Endothelial cell of umbilical vein (primary cell): ENCODE measurements at regions not wholly inside any gene's neighbourhood (a gene's known extent, or its start where the extent isn't known, plus 50 kb on each side); places are given as distances from the start of the nearest gene placed in this dataset.
"Not testable (repeated sequence)": the region's sequence is repeated elsewhere in the genome, so short reads cannot be mapped to it uniquely, and the experiment has no call there.

Experiments
- BruUV-seq: library from RNA; stranded (reverse); fragments of 400-500 nt; replicated peaks from 2 replicates; lab custom pipeline; 2021; lab: Mats Ljungman, UMichigan
- CTCF ChIA-PET: fragments of 300-600, 350-600 bp; sonication (Branson Sonifier 250); formaldehyde crosslinking; loops from one replicate; lab custom pipeline; 2021; ENCODE audit warnings: antibody characterized with exemption, inconsistent platforms; lab: Charles Lee
- POLR2A ChIA-PET: fragments of 300-600, 350-600 bp; sonication (Branson Sonifier 250); formaldehyde crosslinking; loops from one replicate; lab custom pipeline; 2021; ENCODE audit warnings: antibody characterized with exemption, inconsistent platforms; lab: Charles Lee
- DNase-seq: peaks from one replicate; pipeline ENCODE4 v3.0.0-alpha.2; 2011; ENCODE audit warnings: low read depth, low spot score
- FAIRE-seq: peaks from 2 replicates; lab custom pipeline; 2011; peaks lifted over from hg19 to GRCh38; lab: Jason Lieb, UNC
- H2AFZ ChIP-seq: 2 replicates; pipeline ENCODE4 v1.6.0; 2012; ENCODE audit warnings: low read depth, low read length, control low read depth, inconsistent platforms
- H3K27ac ChIP-seq: 2 replicates; pipeline ENCODE4 v1.5.1; 2011; ENCODE audit warnings: low read depth, mild to moderate bottlenecking, control low read depth, low read length, moderate library complexity; ENCODE audit not compliant: insufficient read depth
- H3K27me3 ChIP-seq, 2 experiments: 2 replicates each; pipeline versions ENCODE4 v1.6.0 to v1.6.1; 2011; ENCODE audit warnings: low read length in 2 of 2, mixed read lengths in 1 of 2; ENCODE audit not compliant: control insufficient read depth in 2 of 2, insufficient read depth in 2 of 2
- H3K36me3 ChIP-seq, 2 experiments: 2 replicates in 1 of 2; 3 replicates in 1 of 2; pipeline ENCODE4 v1.5.1; 2011; ENCODE audit warnings: low read length in 2 of 2, mild to moderate bottlenecking in 1 of 2, moderate library complexity in 1 of 2; ENCODE audit not compliant: control insufficient read depth in 2 of 2, insufficient read depth in 2 of 2; ENCODE audit errors: extremely low read depth in 1 of 2
- H3K4me1 ChIP-seq: 3 replicates; pipeline ENCODE4 v1.5.1; 2011; ENCODE audit warnings: mild to moderate bottlenecking, low read length; ENCODE audit not compliant: control insufficient read depth, insufficient read depth; ENCODE audit errors: extremely low read depth
- H3K4me2 ChIP-seq: 2 replicates; pipeline ENCODE4 v1.6.1; 2011; ENCODE audit warnings: low read length, control low read depth, mixed read lengths; ENCODE audit not compliant: insufficient read depth
- H3K4me3 ChIP-seq, 3 experiments: fragments of 200-600 bp in 1 of 3; sonication (generic), shearing (Covaris generic) in 1 of 3; replicated peaks in 1 of 3; 2 replicates each; pipeline ENCODE4 v1.5.1; 2011 to 2016; ENCODE audit warnings: control low read depth in 3 of 3, low read length in 3 of 3, mild to moderate bottlenecking in 2 of 3, inconsistent platforms in 1 of 3, low read depth in 1 of 3, moderate library complexity in 1 of 3; ENCODE audit not compliant: insufficient read depth in 1 of 3
- H3K79me2 ChIP-seq: 2 replicates; pipeline ENCODE4 v1.6.0; 2012; ENCODE audit warnings: low read length, inconsistent platforms; ENCODE audit not compliant: control insufficient read depth, insufficient read depth
- H3K9ac ChIP-seq: replicated peaks from 2 replicates; pipeline ENCODE3; 2011; ENCODE audit warnings: low read length, control low read depth; ENCODE audit not compliant: insufficient read depth; ENCODE audit errors: extremely low read depth
- H3K9me1 ChIP-seq: replicated peaks from 3 replicates; pipeline ENCODE4 v1.6.0; 2011; ENCODE audit warnings: mild to moderate bottlenecking, low read length; ENCODE audit not compliant: control insufficient read depth, insufficient read depth; ENCODE audit errors: extremely low read depth
- H3K9me3 ChIP-seq: replicated peaks from 2 replicates; pipeline ENCODE4 v1.5.1; 2012; ENCODE audit warnings: low read length, inconsistent platforms; ENCODE audit not compliant: control insufficient read depth, insufficient read depth
- H4K20me1 ChIP-seq: replicated peaks from 2 replicates; pipeline ENCODE3; 2011; ENCODE audit warnings: mild to moderate bottlenecking, low read length; ENCODE audit not compliant: control insufficient read depth, insufficient read depth; ENCODE audit errors: extremely low read depth
- dilution Hi-C: fragments of 300-500 bp; cut with MboI; formaldehyde crosslinking; loops from one replicate; pipeline ENCODE4 v1.15.0; 2019; ENCODE audit warnings: low sequenced_read_pairs; ENCODE audit not compliant: extremely low pct_ligation_motif_present
- intact Hi-C: fragments of 100-400 bp; cut with micrococcal nuclease; formaldehyde crosslinking; loops from one replicate; pipeline ENCODE4 v1.10.0; 2022

DNA sequence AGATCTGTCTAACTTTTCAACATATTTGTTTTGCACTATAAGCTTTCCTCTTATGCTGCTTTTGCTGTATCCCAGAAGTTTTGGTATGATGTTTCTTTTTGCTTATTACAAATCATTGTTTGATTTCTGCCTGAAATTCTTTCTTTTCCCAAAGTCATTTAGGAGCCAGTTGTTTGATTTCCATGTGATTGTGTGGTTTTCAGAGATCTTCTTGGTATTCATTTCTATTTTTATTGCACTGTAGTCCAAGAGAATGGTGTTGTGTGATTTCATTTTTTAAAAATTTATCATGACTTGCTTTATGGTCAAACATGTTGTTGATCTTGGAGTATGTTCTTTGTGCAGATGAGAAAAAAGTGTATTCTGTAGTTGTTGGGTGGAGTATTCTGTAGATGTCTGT, 88.1 kb downstream of the LGALS9B start:
- H3K4me3 ChIP-seq, H3K27me3 ChIP-seq, FAIRE-seq, dilution Hi-C loops, POLR2A ChIA-PET, H3K36me3 ChIP-seq, H3K4me1 ChIP-seq, H3K9me3 ChIP-seq, H3K9ac ChIP-seq, CTCF ChIA-PET, H4K20me1 ChIP-seq, H3K9me1 ChIP-seq, H3K4me2 ChIP-seq, H2AFZ ChIP-seq, intact Hi-C loops, DNase-seq, BruUV-seq, H3K79me2 ChIP-seq, H3K27ac ChIP-seq: not testable (repeated sequence)

GRCh38 chr17:20376642-20377041, 90.7 kb downstream of the LGALS9B start:
- POLR2A ChIA-PET, dilution Hi-C loops: not testable (repeated sequence)

DNA sequence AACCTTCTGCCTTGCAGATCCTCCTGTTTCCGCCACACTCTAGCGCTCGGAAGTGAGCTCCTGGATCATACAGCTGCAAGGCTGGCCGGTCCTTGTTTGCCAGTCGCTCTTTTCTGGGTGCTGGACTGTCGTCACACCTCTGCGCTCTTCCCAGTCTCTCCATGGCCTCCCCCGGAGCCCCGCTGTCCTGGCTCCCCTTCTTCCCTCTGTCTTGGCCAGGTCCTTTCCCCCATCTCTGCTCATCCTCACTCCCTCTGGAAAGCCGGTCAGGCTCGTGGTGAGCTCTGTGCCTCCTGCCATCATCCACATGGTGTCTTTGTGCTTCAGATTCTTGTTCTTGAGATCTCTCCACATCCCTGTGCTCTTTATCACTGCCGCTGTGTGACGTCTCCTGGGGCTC, 91.6 kb downstream of the LGALS9B start:
- H3K36me3 ChIP-seq, H3K9me1 ChIP-seq, H3K4me1 ChIP-seq, H3K79me2 ChIP-seq, H3K27ac ChIP-seq, FAIRE-seq, H3K27me3 ChIP-seq, POLR2A ChIA-PET, dilution Hi-C loops, CTCF ChIA-PET, H3K9me3 ChIP-seq, BruUV-seq, H3K9ac ChIP-seq, intact Hi-C loops, H2AFZ ChIP-seq, DNase-seq, H3K4me2 ChIP-seq, H3K4me3 ChIP-seq, H4K20me1 ChIP-seq: not testable (repeated sequence)

More at GRCh38 chr17:20376642-20377041, 90.7 kb downstream of the LGALS9B start:
- CTCF ChIA-PET, DNase-seq, H3K27ac ChIP-seq, H2AFZ ChIP-seq, H3K79me2 ChIP-seq, H3K36me3 ChIP-seq, H3K9ac ChIP-seq, H3K27me3 ChIP-seq, FAIRE-seq, BruUV-seq, H3K4me2 ChIP-seq, H3K9me3 ChIP-seq, H4K20me1 ChIP-seq, H3K4me1 ChIP-seq, intact Hi-C loops, H3K9me1 ChIP-seq, H3K4me3 ChIP-seq: not testable (repeated sequence)
